Neural progenitor cell (in vitro differentiated cells): ENCODE measurements at regions not wholly inside any gene's neighbourhood (a gene's known extent, or its start where the extent isn't known, plus 50 kb on each side); places are given as distances from the start of the nearest gene placed in this dataset.

Source experiments
- DNase-seq: peaks from one replicate; pipeline ENCODE4 v3.0.0-alpha.2; 2016; ENCODE audit warnings: low spot score
- H2AFZ ChIP-seq: fragments of 200-600 bp; sonication (generic); replicated peaks from 2 replicates; pipeline ENCODE4 v1.6.1; 2016; ENCODE audit warnings: antibody characterized with exemption
- H3F3A ChIP-seq: fragments of 200-600 bp; sonication (generic); 2 replicates; pipeline ENCODE4 v1.6.1; 2016; ENCODE audit warnings: antibody characterized with exemption, low read depth
- H3K27ac ChIP-seq: fragments of 200-600 bp; sonication (generic); 2 replicates; pipeline ENCODE4 v1.5.1; 2016; ENCODE audit warnings: mild to moderate bottlenecking
- H3K27me3 ChIP-seq: fragments of 200-600 bp; sonication (generic); 2 replicates; pipeline ENCODE4 v1.6.1; 2016; ENCODE audit warnings: mild to moderate bottlenecking, moderate library complexity
- H3K36me3 ChIP-seq: fragments of 200-600 bp; sonication (generic); 2 replicates; pipeline ENCODE4 v1.5.1; 2016
- H3K4me1 ChIP-seq: fragments of 200-600 bp; sonication (generic); 2 replicates; pipeline ENCODE4 v1.6.1; 2016; ENCODE audit warnings: mixed run types
- H3K4me2 ChIP-seq: fragments of 200-600 bp; sonication (generic); 2 replicates; pipeline ENCODE4 v1.6.1; 2016
- H3K4me3 ChIP-seq: fragments of 200-600 bp; sonication (generic); 2 replicates; pipeline ENCODE4 v1.5.1; 2016
- H3K79me2 ChIP-seq: fragments of 200-600 bp; sonication (generic); 2 replicates; pipeline ENCODE4 v1.6.1; 2016; ENCODE audit warnings: low read depth
- H3K9ac ChIP-seq: fragments of 200-600 bp; sonication (generic); 2 replicates; pipeline ENCODE4 v1.6.1; 2016
- H3K9me3 ChIP-seq: fragments of 200-600 bp; sonication (generic); 2 replicates; pipeline ENCODE4 v1.5.1; 2016; ENCODE audit warnings: low read depth
- H4K20me1 ChIP-seq: fragments of 200-600 bp; sonication (generic); 2 replicates; pipeline ENCODE4 v1.6.1; 2016; ENCODE audit warnings: low read depth
- H3K27ac Mint-ChIP-seq: 3 replicates; pipeline ENCODE4 v1.8.0; 2021; ENCODE audit warnings: mixed read lengths
- H3K27me3 Mint-ChIP-seq: 2 replicates; pipeline ENCODE4 v1.8.0; 2022; ENCODE audit warnings: low read depth, mild to moderate bottlenecking, inconsistent platforms, moderate library complexity, mixed read lengths; ENCODE audit not compliant: insufficient read depth
- H3K36me3 Mint-ChIP-seq: 3 replicates; pipeline ENCODE4 v1.8.0; 2021; ENCODE audit warnings: mixed read lengths
- H3K4me1 Mint-ChIP-seq: 3 replicates; pipeline ENCODE4 v1.8.0; 2021; ENCODE audit warnings: mixed read lengths
- H3K4me3 Mint-ChIP-seq: 3 replicates; pipeline ENCODE4 v1.8.0; 2021; ENCODE audit warnings: mild to moderate bottlenecking, moderate library complexity, mixed read lengths
- H3K9me3 Mint-ChIP-seq: 3 replicates; pipeline ENCODE4 v1.8.0; 2020; ENCODE audit warnings: mixed read lengths
- EZH2 ChIP-seq: fragments of 200-600 bp; sonication (generic); IDR thresholded peaks from 2 replicates; pipeline ENCODE4 v1.6.1; 2017; ENCODE audit warnings: antibody characterized with exemption, mild to moderate bottlenecking, moderate library complexity
- EZH2phosphoT487 ChIP-seq: fragments of 200-600 bp; sonication (generic); IDR thresholded peaks from 2 replicates; pipeline ENCODE4 v1.6.1; 2017; ENCODE audit warnings: antibody characterized with exemption
- TF ChIP-seq, protein P1 (sequence below): fragments of 200-600 bp; sonication (generic); IDR thresholded peaks from 2 replicates; pipeline ENCODE4 v1.5.1; 2017; ENCODE audit warnings: antibody characterized with exemption, mild to moderate bottlenecking

- no peak for TF ChIP-seq EZH2phosphoT487
- TF ChIP-seq, protein P1, sequence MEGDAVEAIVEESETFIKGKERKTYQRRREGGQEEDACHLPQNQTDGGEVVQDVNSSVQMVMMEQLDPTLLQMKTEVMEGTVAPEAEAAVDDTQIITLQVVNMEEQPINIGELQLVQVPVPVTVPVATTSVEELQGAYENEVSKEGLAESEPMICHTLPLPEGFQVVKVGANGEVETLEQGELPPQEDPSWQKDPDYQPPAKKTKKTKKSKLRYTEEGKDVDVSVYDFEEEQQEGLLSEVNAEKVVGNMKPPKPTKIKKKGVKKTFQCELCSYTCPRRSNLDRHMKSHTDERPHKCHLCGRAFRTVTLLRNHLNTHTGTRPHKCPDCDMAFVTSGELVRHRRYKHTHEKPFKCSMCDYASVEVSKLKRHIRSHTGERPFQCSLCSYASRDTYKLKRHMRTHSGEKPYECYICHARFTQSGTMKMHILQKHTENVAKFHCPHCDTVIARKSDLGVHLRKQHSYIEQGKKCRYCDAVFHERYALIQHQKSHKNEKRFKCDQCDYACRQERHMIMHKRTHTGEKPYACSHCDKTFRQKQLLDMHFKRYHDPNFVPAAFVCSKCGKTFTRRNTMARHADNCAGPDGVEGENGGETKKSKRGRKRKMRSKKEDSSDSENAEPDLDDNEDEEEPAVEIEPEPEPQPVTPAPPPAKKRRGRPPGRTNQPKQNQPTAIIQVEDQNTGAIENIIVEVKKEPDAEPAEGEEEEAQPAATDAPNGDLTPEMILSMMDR = no peak
- Histone ChIP-seq H3K27ac (no peak overlapping the region), H3K9ac (no peak overlapping the region), H3K27me3 (no peaks in the 10 kb centered on the region), H3K36me3 (no peaks in the 10 kb centered on the region), H2AFZ (no peak overlapping the region), H3K4me2 (no peak overlapping the region), H3K4me1 (no peaks in the 10 kb centered on the region), H3K4me3 (no peak overlapping the region), H3F3A (no peaks in the 10 kb centered on the region), H3K9me3 (no peaks in the 10 kb centered on the region), H3K79me2 (no peaks in the 10 kb centered on the region), H4K20me1 (no peaks in the 10 kb centered on the region)
- H3K27me3 Mint-ChIP-seq = no peaks in the 10 kb centered on the region
- H3K9me3 Mint-ChIP-seq = no peaks in the 10 kb centered on the region
- H3K4me3 Mint-ChIP-seq = no peak overlapping the region
- DNase-seq = no peak
- H3K36me3 Mint-ChIP-seq = no peaks in the 10 kb centered on the region
- H3K4me1 Mint-ChIP-seq = no peaks in the 10 kb centered on the region
- peak overlapping the region; percentile 43 for H3K27ac Mint-ChIP-seq
Measured at GRCh38 chr12:107287436-107288413, 194.4 kb upstream of the CRY1 start.

DNA sequence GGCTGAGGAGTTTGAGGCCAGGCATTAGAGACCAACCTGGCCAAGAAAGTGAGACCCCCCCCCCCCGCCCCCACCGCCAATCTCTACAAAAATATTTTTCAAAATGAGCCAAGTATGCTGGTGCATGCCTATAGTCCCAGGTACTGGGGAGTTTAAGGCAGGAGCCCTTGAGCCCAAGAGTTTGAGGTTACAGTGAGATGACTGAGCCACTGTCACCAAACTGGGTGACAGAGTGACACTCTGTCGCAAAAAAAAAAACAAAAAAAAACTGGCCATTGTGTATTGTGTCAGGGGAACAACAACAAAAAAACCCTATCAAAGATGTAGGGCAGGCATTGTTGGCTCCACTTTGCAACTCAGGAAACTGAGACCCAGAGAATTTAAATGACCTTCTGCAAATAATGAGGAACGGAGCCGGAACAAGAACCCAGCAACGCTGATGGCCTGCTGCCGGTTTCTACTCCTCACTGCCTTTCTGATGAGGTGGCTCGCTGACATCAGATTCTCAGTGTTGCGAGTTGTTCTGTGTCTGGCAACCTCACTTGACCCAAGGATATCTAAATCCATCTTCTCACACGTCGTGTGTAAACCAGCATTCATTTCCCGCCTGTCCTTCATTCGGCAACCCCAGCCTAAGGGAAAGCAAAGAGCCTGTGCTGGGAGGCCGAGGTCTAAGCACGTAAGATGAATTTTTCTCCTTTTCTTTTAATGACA lies 195.2 kb upstream of the CRY1 start:
- no peaks in the 10 kb centered on the region for H3K27me3 Mint-ChIP-seq
- no peaks in the 10 kb centered on the region for H3K36me3 Mint-ChIP-seq
- no peak overlapping the region for H3K4me3 Mint-ChIP-seq
- H3K4me2 ChIP-seq = no peak overlapping the region
- H3K9me3 Mint-ChIP-seq = no peaks in the 10 kb centered on the region
- H3F3A ChIP-seq = no peaks in the 10 kb centered on the region
- no peak overlapping the region for H3K27ac ChIP-seq
- H2AFZ ChIP-seq = peak overlapping the region; percentile 57
- H3K4me1 ChIP-seq = no peaks in the 10 kb centered on the region
- no peak overlapping the region for H3K9ac ChIP-seq
- H3K27ac Mint-ChIP-seq = no peak overlapping the region
- no peak for TF ChIP-seq EZH2phosphoT487
- TF ChIP-seq, protein P1 = no peak
- no peak for TF ChIP-seq EZH2
- no peaks in the 10 kb centered on the region for H4K20me1 ChIP-seq
- no peaks in the 10 kb centered on the region for H3K79me2 ChIP-seq
- H3K27me3 ChIP-seq = no peaks in the 10 kb centered on the region
- no peak overlapping the region for H3K4me3 ChIP-seq
- no peaks in the 10 kb centered on the region for H3K4me1 Mint-ChIP-seq
- no peak for DNase-seq
- H3K36me3 ChIP-seq = no peaks in the 10 kb centered on the region
- H3K9me3 ChIP-seq = no peaks in the 10 kb centered on the region

GRCh38 chr12:107291018-107291417 lies 197.7 kb upstream of the CRY1 start:
- Histone ChIP-seq H3K79me2 (no peaks in the 10 kb centered on the region), H3K36me3 (no peaks in the 10 kb centered on the region), H4K20me1 (no peaks in the 10 kb centered on the region), H3F3A (no peaks in the 10 kb centered on the region), H3K4me3 (no peak overlapping the region), H3K9ac (no peak overlapping the region), H3K9me3 (no peaks in the 10 kb centered on the region), H3K4me2 (no peak overlapping the region), H3K4me1 (no peaks in the 10 kb centered on the region), H3K27me3 (no peaks in the 10 kb centered on the region), H3K27ac (no peak overlapping the region), H2AFZ (no peak overlapping the region)
- H3K27me3 Mint-ChIP-seq = no peaks in the 10 kb centered on the region
- TF ChIP-seq EZH2phosphoT487 = no peak
- TF ChIP-seq, protein P1 = no peak
- no peak for TF ChIP-seq EZH2
- H3K36me3 Mint-ChIP-seq = no peaks in the 10 kb centered on the region
- H3K4me3 Mint-ChIP-seq = no peak overlapping the region
- H3K9me3 Mint-ChIP-seq = no peaks in the 10 kb centered on the region
- no peaks in the 10 kb centered on the region for H3K4me1 Mint-ChIP-seq
- no peak overlapping the region for H3K27ac Mint-ChIP-seq
- DNase-seq = no peak
